ENCODE measurements at regions not wholly inside any gene's neighbourhood (a gene's known extent, or its start where the extent isn't known, plus 50 kb on each side); places are given as distances from the start of the nearest gene placed in this dataset.

- no peak for DNase-seq (ENCODE audit: low spot score)
Measured at GRCh38 chr19:30083125-30083681, 141.2 kb downstream of the URI1 start.

DNA sequence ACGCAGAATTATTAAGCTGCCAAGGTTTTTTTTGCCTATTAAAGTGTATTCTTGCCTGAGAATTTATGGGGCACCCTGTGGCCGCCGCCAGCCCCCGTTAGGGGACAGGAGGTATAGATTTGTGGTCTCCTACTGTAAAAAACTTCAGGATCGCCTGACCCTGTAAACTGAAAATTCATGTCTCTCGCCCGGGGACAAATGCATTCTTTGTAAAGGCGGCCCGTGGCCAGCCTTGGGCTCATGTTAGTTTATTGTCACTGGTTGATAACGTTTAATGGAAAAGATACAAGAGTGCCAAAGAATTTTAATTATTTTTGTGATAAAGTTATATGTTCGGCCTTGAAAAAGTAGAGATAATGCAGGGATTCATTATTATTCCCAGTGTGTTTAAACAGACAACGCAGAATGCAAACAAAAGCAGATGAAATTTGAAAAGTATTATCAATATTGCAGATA lies 141.7 kb downstream of the URI1 start:
- no peak for DNase-seq (ENCODE audit: low spot score)

GRCh38 chr19:30084390-30084819 lies 142.4 kb downstream of the URI1 start:
- DNase-seq (ENCODE audit: low spot score), result no peak

- DNase-seq (ENCODE audit: low spot score), result no peak
Measured at GRCh38 chr19:30085394-30085793, 143.4 kb downstream of the URI1 start.

DNA sequence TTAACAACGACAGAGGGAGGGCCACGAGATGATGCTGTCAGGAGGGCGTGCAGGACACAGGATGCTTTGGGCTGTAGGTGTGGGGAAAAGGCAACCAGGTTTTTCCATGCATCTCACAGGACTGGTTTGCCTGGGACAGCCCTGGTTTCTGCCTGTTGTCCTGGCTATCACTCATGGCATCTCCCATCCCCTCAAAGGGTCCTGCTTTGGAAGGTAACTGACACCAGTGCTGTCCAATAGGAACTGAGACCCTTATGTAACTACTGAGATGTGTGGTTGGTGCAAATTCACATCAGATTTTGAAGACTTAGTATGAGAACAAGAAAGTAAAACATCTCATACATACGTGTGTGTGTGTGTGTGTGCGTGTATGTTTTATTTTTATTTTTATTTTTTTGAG lies 144.2 kb downstream of the URI1 start:
- no peak for DNase-seq (ENCODE audit: low spot score)

DNA sequence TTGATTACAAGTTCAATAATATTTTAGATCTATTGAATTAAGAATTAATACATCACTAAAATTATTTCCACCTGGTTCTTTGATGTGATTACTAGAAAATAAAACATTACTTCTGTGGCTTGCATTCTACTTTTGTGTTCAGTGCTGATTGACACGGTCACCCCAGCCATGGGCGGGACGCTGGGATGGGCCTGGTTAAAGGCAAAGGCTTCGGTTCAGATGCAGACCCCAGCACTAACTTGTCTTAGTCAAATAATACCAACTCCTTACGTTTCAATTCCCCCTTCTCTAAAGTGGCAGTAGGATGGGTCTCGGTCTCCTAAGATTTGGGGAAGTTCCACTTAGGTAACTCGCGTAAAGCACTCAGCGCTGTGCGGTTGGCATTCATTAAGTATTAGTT lies 144.9 kb downstream of the URI1 start:
- DNase-seq (ENCODE audit: low spot score), result no peak

- DNase-seq (ENCODE audit: low spot score), result no peak
Measured at GRCh38 chr19:30087381-30088138, 145.5 kb downstream of the URI1 start.

DNA sequence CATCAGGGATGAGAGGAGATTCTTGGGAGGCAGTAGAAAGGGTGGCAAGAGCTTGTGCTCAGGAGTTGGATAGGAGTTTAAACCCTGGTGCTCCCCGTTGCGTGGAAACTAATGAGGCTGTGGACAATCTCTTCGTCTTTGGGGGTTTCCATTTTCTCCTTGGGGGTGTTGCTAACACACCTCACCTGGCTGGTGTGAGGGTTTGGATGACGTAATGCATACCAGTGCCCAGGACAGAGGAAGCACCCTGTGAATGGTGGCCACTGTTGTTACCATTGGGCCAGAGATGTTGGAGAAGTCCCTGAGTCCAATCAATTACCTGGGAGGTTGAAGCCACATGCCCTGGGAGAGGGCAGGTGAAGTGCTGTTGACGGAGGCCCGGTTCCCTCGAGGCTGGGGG lies 146.5 kb downstream of the URI1 start:
- no peak for DNase-seq (ENCODE audit: low spot score)

GRCh38 chr19:30089086-30089665 lies 147.1 kb downstream of the URI1 start:
- DNase-seq (ENCODE audit: low spot score), result no peak

GRCh38 chr19:30090476-30090875 lies 148.4 kb downstream of the URI1 start:
- no peak for DNase-seq (ENCODE audit: low spot score)

DNA sequence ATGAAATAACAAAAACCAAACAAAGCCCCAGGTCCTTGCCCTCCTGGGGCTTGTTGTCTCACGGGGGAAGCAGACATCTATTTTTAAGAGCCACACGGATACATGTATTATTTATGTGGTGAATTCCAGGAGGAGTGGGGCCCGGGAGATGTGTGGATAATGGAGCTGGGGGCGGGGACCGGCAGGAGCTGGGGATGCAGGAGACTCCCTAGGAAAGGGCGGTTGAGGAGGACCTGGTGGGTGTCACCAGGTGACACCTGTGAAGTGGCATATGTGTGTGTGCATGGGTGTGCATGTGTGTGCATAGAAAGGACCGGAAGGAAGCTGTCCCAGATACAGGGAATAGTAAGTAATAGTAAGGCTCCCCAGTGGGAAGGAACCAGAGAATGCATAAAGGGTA lies 148.9 kb downstream of the URI1 start:
- DNase-seq (ENCODE audit: low spot score), result no peak

DNA sequence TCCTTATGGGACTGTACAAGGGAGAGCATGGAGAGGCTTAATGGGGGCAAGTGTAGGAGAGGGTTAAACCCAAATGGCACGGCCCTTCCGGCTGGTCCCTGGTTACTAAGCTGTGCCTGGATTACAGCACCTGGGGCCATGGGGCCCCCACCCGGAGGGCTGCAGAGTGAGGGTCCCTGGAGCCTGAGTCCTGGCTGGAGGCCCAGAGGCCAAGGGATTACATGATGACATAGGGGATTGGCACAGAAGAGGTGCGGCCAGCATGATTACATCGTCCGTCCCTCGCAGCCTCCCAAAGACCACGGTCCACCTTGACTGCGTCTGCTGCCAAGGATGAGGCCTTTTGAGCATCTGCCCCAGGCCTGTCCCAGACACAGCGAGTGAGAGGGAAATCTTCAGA lies 149.4 kb downstream of the URI1 start:
- no peak for DNase-seq (ENCODE audit: low spot score)

DNA sequence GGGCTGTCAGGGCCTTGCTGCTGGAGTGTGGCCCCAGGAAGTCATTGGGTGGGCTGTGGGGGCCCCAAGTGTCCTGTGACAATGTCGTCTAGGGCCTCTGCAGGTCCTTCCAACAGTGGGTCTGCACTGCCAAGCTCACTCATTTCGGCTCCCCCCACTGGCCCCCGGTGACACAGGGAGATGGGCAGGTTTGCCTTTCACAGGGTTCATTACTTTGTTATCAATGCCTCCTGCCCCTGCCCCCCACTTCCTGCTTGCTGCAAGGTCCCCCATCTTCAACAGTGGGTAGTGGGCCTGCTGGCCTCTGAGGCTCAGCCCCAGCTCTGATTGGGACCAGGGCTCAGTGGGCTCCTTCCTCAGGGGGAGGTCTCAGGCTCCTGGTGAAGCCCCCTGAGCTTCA lies 149.8 kb downstream of the URI1 start:
- DNase-seq (ENCODE audit: low spot score), result no peak

DNA sequence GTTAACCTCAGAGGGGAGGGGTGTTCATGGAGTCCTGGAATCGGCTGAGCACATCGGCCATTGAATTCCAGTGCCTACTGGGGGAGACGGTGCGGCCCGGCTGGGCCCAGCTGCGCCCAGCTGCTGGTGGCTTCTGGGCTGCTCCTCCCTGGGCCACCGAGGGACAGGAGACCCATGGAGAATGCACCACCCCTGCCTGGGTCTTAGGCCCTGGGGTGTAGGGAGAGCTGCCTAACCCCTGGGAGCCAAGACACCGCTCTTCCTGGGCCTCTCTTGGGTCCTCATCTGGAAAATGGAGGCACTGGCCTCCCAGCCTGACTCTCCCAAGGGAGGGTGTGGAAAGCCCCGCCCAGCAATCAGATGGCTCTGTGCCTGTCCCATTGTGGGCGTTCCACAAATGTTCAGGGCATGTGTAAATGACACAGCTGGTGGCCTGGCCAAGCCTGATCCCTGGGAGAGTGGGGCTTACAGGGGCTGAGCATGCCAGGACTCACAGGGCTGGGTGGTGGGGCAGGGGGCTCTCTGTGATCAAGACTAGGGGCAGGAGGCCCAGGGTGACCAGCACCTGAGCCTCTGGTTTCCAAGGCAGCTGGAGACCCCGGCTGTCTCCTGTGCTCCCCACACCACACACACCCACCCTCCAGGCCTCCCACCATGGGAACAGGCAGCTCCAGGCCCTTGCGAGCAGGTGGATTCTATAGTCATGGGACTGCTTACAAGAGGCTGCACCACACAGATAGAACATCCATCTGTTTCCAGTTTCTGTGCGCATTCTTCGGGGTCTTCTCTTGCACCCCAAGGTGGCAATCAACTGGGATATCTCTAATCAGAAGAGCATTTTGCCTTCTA lies 150.9 kb downstream of the URI1 start:
- no peak for DNase-seq (ENCODE audit: low spot score)

GRCh38 chr19:30093966-30094755 lies 152.1 kb downstream of the URI1 start:
- DNase-seq (ENCODE audit: low spot score), result no peak

GRCh38 chr19:30094756-30095140 lies 152.7 kb downstream of the URI1 start:
- no peak for DNase-seq (ENCODE audit: low spot score)

- DNase-seq (ENCODE audit: low spot score), result no peak
Measured at GRCh38 chr19:30095171-30095570, 153.1 kb downstream of the URI1 start.

- DNase-seq (ENCODE audit: low spot score), result no peak
Measured at GRCh38 chr19:30096596-30097370, 154.7 kb downstream of the URI1 start.

GRCh38 chr19:30097746-30098280 lies 155.8 kb downstream of the URI1 start:
- DNase-seq (ENCODE audit: low spot score), result no peak

DNA sequence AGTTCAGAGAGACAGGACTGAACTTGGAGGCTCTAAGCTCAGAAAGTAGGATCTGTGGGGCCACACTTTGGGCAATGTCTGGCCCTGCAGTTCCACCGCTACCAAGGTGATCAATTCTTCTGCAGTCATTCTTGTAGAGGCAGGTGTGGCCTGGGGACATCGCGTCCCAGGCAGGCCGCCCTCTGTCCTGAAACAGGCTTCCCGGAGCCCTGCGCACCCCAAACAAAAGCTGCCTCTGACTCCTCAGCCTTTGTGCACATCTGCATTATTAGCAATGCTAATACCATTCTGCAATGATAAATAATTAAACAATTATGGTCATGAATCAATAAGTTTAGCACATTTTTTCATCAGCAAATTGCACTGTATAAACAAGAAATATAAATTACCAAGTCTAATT lies 160.2 kb downstream of the URI1 start:
- DNase-seq (ENCODE audit: low spot score), result no peak

DNA sequence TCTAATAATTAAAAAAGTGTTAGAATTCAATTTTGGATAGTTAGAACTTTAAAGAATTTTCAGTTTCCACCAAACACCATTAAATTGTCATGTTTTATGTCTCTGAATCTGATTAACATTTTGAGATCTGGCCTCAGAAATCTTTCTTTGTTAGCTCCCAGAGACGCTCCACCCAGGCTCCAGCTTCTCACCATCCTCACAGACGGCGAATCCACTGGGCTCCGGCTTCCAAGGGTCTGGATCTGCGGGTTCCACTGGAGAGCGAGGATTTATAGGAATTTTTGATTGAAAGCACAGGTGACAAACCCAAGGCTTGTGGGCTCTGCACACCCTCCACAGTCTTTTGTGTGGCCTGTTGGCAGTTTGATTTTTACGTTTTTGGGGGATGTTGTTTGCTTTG lies 160.6 kb downstream of the URI1 start:
- DNase-seq (ENCODE audit: low spot score), result no peak
